ENCODE measurements at regions not wholly inside any gene's neighbourhood (a gene's known extent, or its start where the extent isn't known, plus 50 kb on each side); places are given as distances from the start of the nearest gene placed in this dataset.

- TF ChIP-seq, protein P1, sequence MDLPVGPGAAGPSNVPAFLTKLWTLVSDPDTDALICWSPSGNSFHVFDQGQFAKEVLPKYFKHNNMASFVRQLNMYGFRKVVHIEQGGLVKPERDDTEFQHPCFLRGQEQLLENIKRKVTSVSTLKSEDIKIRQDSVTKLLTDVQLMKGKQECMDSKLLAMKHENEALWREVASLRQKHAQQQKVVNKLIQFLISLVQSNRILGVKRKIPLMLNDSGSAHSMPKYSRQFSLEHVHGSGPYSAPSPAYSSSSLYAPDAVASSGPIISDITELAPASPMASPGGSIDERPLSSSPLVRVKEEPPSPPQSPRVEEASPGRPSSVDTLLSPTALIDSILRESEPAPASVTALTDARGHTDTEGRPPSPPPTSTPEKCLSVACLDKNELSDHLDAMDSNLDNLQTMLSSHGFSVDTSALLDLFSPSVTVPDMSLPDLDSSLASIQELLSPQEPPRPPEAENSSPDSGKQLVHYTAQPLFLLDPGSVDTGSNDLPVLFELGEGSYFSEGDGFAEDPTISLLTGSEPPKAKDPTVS (IDR thresholded peaks at IDR 0.05; ENCODE audit: low read depth, low read length), result no peak
- Histone ChIP-seq H3K79me2 (ENCODE audit: control insufficient read depth, insufficient read depth, low read length) (no peaks in the 10 kb centered on the region), H3K27ac (ENCODE audit: control insufficient read depth, insufficient read depth) (no peak overlapping the region), H4K20me1 (ENCODE audit: control insufficient read depth, insufficient read depth) (no peaks in the 10 kb centered on the region), H3K4me3 (no peak overlapping the region), H2AFZ (ENCODE audit: control insufficient read depth, low read depth, low read length) (no peak overlapping the region), H3K4me1 (ENCODE audit: control insufficient read depth, insufficient read depth, low read length) (no peaks in the 10 kb centered on the region), H3K9me3 (replicated peaks; ENCODE audit: control insufficient read depth, insufficient read depth, low read length) (no peaks in the 10 kb centered on the region), H3K36me3 (ENCODE audit: control insufficient read depth in 2 of 2, insufficient read depth in 2 of 2, low read length in 1 of 2) (no peaks in the 10 kb centered on the region), H3K27me3 (replicated peaks in 1 of 2; ENCODE audit: control insufficient read depth in 2 of 2, insufficient read depth in 2 of 2, low read length in 1 of 2) (no peaks in the 10 kb centered on the region), H3K9ac (ENCODE audit: control insufficient read depth, insufficient read depth, low read length) (no peak overlapping the region), H3K4me2 (ENCODE audit: control insufficient read depth, insufficient read depth) (no peak overlapping the region)
- no peak for FAIRE-seq
- WGBS (ENCODE audit: insufficient coverage, insufficient replicate concordance, low lambda C conversion rate, missing lambda C conversion rate), result 0% methylated on average over 1 of the region's 1 CpG
- no peak for DNase-seq (ENCODE audit: low read depth, low spot score)
- POLR2A ChIA-PET, result no interaction called here
- ATAC-seq, result no peak
- no TSS peak for BruUV-seq (replicated peaks)
- RAD21 ChIA-PET (ENCODE audit: unreplicated experiment), result no interaction called here
- SMC1A ChIA-PET (ENCODE audit: uncharacterized antibody, unreplicated experiment), result no interaction called here
- CTCF ChIA-PET, result no interaction called here
- in situ Hi-C loops (cut with MboI), result no loop called here
- intact Hi-C loops (cut with micrococcal nuclease; ENCODE audit: unreplicated experiment), result no loop called here
Observed at GRCh38 chr4:153947124-153947523, 158.2 kb upstream of the SFRP2 start.

GRCh38 chr4:153945704-153946103, 156.8 kb upstream of the SFRP2 start:
- no peak overlapping the region for H3K4me2 ChIP-seq (ENCODE audit: control insufficient read depth, insufficient read depth)
- H3K9me3 ChIP-seq (replicated peaks; ENCODE audit: control insufficient read depth, insufficient read depth, low read length), result no peaks in the 10 kb centered on the region
- ChIA-PET SMC1A (ENCODE audit: uncharacterized antibody, unreplicated experiment) (no interaction called here), CTCF (no interaction called here), RAD21 (ENCODE audit: unreplicated experiment) (no interaction called here), POLR2A (no interaction called here)
- no peak for ATAC-seq
- BruUV-seq (replicated peaks), result no TSS peak
- no peak overlapping the region for H3K9ac ChIP-seq (ENCODE audit: control insufficient read depth, insufficient read depth, low read length)
- no peaks in the 10 kb centered on the region for H3K4me1 ChIP-seq (ENCODE audit: control insufficient read depth, insufficient read depth, low read length)
- no peaks in the 10 kb centered on the region for H3K79me2 ChIP-seq (ENCODE audit: control insufficient read depth, insufficient read depth, low read length)
- in situ Hi-C loops (cut with MboI), result no loop called here
- H3K36me3 ChIP-seq (ENCODE audit: control insufficient read depth in 2 of 2, insufficient read depth in 2 of 2, low read length in 1 of 2), result no peaks in the 10 kb centered on the region
- 0% methylated on average over 1 of the region's 1 CpG for WGBS (ENCODE audit: insufficient coverage, insufficient replicate concordance, low lambda C conversion rate, missing lambda C conversion rate)
- H4K20me1 ChIP-seq (ENCODE audit: control insufficient read depth, insufficient read depth), result no peaks in the 10 kb centered on the region
- H2AFZ ChIP-seq (ENCODE audit: control insufficient read depth, low read depth, low read length), result no peak overlapping the region
- no peak for DNase-seq (ENCODE audit: low read depth, low spot score)
- no peaks in the 10 kb centered on the region for H3K27me3 ChIP-seq (replicated peaks in 1 of 2; ENCODE audit: control insufficient read depth in 2 of 2, insufficient read depth in 2 of 2, low read length in 1 of 2)
- H3K4me3 ChIP-seq, result no peak overlapping the region
- no peak for FAIRE-seq
- intact Hi-C loops (cut with micrococcal nuclease; ENCODE audit: unreplicated experiment), result no loop called here
- no peak overlapping the region for H3K27ac ChIP-seq (ENCODE audit: control insufficient read depth, insufficient read depth)
- no peak for TF ChIP-seq POLR2A (IDR thresholded peaks at IDR 0.05; ENCODE audit: low read depth, low read length)
- no peak for TF ChIP-seq IKZF2 (IDR thresholded peaks at IDR 0.05)
- TF ChIP-seq, protein P2, sequence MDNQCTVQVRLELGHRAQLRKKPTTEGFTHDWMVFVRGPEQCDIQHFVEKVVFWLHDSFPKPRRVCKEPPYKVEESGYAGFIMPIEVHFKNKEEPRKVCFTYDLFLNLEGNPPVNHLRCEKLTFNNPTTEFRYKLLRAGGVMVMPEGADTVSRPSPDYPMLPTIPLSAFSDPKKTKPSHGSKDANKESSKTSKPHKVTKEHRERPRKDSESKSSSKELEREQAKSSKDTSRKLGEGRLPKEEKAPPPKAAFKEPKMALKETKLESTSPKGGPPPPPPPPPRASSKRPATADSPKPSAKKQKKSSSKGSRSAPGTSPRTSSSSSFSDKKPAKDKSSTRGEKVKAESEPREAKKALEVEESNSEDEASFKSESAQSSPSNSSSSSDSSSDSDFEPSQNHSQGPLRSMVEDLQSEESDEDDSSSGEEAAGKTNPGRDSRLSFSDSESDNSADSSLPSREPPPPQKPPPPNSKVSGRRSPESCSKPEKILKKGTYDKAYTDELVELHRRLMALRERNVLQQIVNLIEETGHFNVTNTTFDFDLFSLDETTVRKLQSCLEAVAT (IDR thresholded peaks at IDR 0.05), result no peak
- TF ChIP-seq NBN (IDR thresholded peaks at IDR 0.05), result no peak
- TF ChIP-seq HDAC2 (IDR thresholded peaks at IDR 0.05), result no peak
- TF ChIP-seq, protein P3, sequence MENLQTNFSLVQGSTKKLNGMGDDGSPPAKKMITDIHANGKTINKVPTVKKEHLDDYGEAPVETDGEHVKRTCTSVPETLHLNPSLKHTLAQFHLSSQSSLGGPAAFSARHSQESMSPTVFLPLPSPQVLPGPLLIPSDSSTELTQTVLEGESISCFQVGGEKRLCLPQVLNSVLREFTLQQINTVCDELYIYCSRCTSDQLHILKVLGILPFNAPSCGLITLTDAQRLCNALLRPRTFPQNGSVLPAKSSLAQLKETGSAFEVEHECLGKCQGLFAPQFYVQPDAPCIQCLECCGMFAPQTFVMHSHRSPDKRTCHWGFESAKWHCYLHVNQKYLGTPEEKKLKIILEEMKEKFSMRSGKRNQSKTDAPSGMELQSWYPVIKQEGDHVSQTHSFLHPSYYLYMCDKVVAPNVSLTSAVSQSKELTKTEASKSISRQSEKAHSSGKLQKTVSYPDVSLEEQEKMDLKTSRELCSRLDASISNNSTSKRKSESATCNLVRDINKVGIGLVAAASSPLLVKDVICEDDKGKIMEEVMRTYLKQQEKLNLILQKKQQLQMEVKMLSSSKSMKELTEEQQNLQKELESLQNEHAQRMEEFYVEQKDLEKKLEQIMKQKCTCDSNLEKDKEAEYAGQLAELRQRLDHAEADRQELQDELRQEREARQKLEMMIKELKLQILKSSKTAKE (IDR thresholded peaks at IDR 0.05; ENCODE audit: low read depth, poor library complexity, severe bottlenecking), result no peak
- TF ChIP-seq, protein P4, sequence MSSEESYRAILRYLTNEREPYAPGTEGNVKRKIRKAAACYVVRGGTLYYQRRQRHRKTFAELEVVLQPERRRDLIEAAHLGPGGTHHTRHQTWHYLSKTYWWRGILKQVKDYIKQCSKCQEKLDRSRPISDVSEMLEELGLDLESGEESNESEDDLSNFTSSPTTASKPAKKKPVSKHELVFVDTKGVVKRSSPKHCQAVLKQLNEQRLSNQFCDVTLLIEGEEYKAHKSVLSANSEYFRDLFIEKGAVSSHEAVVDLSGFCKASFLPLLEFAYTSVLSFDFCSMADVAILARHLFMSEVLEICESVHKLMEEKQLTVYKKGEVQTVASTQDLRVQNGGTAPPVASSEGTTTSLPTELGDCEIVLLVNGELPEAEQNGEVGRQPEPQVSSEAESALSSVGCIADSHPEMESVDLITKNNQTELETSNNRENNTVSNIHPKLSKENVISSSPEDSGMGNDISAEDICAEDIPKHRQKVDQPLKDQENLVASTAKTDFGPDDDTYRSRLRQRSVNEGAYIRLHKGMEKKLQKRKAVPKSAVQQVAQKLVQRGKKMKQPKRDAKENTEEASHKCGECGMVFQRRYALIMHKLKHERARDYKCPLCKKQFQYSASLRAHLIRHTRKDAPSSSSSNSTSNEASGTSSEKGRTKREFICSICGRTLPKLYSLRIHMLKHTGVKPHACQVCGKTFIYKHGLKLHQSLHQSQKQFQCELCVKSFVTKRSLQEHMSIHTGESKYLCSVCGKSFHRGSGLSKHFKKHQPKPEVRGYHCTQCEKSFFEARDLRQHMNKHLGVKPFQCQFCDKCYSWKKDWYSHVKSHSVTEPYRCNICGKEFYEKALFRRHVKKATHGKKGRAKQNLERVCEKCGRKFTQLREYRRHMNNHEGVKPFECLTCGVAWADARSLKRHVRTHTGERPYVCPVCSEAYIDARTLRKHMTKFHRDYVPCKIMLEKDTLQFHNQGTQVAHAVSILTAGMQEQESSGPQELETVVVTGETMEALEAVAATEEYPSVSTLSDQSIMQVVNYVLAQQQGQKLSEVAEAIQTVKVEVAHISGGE (CRISPR knock-in tag; IDR thresholded peaks at IDR 0.05), result no peak
- no peak for TF ChIP-seq CHD4 (IDR thresholded peaks at IDR 0.05)
- no peak for TF ChIP-seq SRF (IDR thresholded peaks at IDR 0.05; ENCODE audit: low read depth in 2 of 2, low read length in 2 of 2)
- TF ChIP-seq YY1 (IDR thresholded peaks at IDR 0.05; ENCODE audit: low read depth, low read length), result no peak
